ENCODE measurements at regions not wholly inside any gene's neighbourhood (a gene's known extent, or its start where the extent isn't known, plus 50 kb on each side); places are given as distances from the start of the nearest gene placed in this dataset.

- no peak for DNase-seq
Measured at GRCh38 chr3:158974904-158975303, 173.1 kb downstream of the MFSD1 start.

GRCh38 chr3:158976966-158977365 lies 175.1 kb downstream of the MFSD1 start:
- no peak for DNase-seq

GRCh38 chr3:158977497-158977896 lies 175.6 kb downstream of the MFSD1 start:
- DNase-seq, result no peak

GRCh38 chr3:158983216-158984099 lies 181.6 kb downstream of the MFSD1 start:
- DNase-seq, result no peak

GRCh38 chr3:158991146-158991705 lies 189.4 kb downstream of the MFSD1 start:
- no peak for DNase-seq

GRCh38 chr3:158992463-158992862 lies 190.6 kb downstream of the MFSD1 start:
- no peak for DNase-seq

GRCh38 chr3:158994386-158994785 lies 192.5 kb downstream of the MFSD1 start:
- no peak for DNase-seq

- DNase-seq, result no peak
Measured at GRCh38 chr3:159001711-159002110, 199.9 kb downstream of the MFSD1 start.

GRCh38 chr3:159005137-159005536 lies 203.3 kb downstream of the MFSD1 start:
- no peak for DNase-seq

- no peak for DNase-seq
Measured at GRCh38 chr3:159007331-159007730, 205.5 kb downstream of the MFSD1 start.

- DNase-seq, result no peak
Measured at GRCh38 chr3:159008401-159008800, 206.5 kb downstream of the MFSD1 start.

- no peak for DNase-seq
Measured at GRCh38 chr3:159018341-159018740, 216.5 kb downstream of the MFSD1 start.

- DNase-seq, result no peak
Measured at GRCh38 chr3:159025733-159026132, 223.9 kb downstream of the MFSD1 start.

- no peak for DNase-seq
Measured at GRCh38 chr3:159026510-159026909, 224.7 kb downstream of the MFSD1 start.

- DNase-seq, result no peak
Measured at GRCh38 chr3:159028706-159029105, 226.9 kb downstream of the MFSD1 start.

- no peak for DNase-seq
Measured at GRCh38 chr3:159029306-159030026, 227.6 kb downstream of the MFSD1 start.

GRCh38 chr3:159030138-159030670 lies 228.3 kb downstream of the MFSD1 start:
- DNase-seq, result no peak

GRCh38 chr3:159030886-159031679 lies 229.2 kb downstream of the MFSD1 start:
- no peak for DNase-seq

- no peak for DNase-seq
Measured at GRCh38 chr3:159032311-159032710, 230.5 kb downstream of the MFSD1 start.

GRCh38 chr3:159038405-159038804 lies 236.6 kb downstream of the MFSD1 start:
- DNase-seq, result no peak

GRCh38 chr3:159039286-159039685 lies 237.4 kb downstream of the MFSD1 start:
- no peak for DNase-seq

GRCh38 chr3:159045279-159045885 lies 243.5 kb downstream of the MFSD1 start:
- DNase-seq, result no peak
